Putamen (tissue), 1 donor: ENCODE measurements at regions not wholly inside any gene's neighbourhood (a gene's known extent, or its start where the extent isn't known, plus 50 kb on each side); places are given as distances from the start of the nearest gene placed in this dataset.

Experiments used
- DNase-seq: peaks from one replicate; pipeline ENCODE4 v3.0.0-alpha.2; 2016; ENCODE audit warnings: low spot score

DNA sequence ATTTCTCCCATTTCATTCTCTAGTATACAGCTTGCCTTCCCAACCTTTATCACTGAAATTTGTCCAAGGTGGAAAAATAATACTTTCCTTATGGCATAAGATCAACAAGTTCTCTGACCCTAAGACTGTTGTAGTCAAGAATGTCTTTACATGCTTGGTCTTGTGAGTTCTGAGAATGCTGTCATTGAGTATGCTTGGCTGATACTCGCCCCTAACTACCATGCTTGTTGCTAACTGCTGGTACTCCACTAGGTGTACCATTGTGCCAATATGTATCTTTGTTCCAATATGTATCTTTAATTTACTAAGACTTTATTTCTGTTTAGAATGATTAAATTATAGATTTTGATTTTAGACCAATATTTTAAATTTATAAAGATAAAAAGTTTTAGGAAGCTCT lies 796.4 kb downstream of the PCDH7 start:
- no peak for DNase-seq

DNA sequence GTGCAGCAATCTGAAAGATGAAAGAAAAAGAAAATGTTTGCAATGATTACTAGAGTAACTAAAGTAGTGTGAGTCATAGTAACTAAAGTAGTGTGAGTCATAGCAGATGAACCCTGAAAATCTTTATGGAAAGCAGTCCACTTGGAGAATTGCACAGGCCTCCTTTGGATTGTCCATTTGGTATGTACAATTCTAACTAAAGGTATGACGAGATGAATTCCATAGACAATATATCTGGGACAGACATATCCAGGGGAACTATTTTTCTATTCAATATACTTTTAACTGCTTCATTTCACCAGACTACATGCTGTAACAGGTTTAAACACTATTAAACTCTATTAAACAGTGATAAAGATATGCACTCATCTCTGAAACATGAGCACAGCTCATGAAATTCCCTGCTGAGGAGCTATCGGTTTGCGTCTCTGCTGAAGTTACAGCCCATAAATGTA lies 798.7 kb downstream of the PCDH7 start:
- DNase-seq: no peak

DNA sequence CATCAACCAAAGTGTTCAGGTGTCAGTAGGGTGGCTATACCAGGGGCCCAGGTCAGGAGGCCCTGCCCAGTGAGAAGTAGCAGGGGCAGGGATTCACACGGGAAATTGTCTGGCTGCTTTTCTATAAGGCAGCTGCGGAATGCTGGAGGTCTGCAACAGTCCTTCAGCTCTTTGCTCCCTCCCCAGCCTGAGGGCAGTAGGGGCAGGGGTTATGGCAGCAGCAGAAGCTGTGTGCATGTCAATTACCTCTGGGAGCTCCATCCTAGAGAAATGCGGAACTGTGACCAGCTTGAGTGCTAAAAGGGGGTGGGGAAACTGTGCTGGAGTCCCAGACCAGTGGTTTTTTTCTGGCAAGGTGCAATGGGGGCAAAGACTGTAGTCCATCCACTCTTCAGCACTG lies 810.4 kb downstream of the PCDH7 start:
- DNase-seq: no peak

DNA sequence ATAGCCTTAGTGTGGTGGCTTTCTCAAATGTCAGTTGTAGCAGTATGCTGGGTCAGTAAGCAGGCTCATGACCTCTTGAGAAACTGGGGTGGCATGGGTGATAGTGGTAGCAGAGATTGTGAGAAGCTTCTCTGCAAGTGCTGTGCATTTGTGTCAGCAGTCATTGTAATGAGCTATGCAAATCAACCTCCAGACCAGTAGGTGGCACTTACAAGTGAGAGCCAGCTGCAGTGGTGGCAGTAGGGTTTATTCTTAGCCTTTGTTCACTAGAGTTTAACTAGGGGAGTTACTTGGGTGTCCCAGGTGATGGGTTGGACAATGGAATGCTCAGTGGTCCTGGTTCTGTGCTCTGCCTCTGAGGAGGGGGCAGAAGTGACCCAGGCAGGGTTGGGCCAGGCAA lies 818.7 kb downstream of the PCDH7 start:
- no peak for DNase-seq

DNA sequence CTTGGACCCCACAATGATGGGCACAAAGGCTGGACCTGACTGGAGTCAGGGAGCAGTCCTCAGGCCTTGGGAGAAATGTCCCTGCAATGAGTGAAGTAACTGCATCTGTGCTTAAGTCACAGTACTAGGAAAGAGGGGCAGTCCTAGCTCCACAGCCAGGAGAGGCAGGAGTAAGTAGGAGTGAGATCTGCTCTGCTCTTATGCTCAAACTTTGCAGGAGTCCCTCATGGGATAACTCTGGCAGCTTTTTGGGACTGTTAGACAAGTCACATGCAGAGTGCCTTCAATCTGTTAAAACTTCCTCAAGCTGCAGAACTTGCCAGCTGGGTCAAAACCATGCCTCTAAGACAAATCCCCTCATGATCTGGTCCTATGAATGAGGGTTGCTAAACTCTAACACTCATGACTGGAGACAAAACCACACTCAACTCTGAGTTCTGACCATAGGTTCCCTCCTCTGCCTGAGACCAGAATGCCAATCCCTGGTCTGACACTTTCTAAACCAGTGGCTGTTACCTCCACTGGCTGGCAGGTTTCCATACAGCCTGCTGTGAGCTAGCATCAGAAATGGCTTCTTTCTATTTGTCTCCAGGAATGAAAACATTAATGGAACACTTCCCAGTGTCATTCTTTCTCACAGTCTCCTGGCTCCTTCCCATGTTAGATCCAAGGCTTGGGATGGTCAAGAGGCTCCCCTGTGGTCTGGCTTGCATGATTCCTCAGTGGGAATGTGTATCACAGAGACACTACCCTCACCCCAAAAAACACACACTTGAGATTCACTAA lies 819.3 kb downstream of the PCDH7 start:
- no peak for DNase-seq

DNA sequence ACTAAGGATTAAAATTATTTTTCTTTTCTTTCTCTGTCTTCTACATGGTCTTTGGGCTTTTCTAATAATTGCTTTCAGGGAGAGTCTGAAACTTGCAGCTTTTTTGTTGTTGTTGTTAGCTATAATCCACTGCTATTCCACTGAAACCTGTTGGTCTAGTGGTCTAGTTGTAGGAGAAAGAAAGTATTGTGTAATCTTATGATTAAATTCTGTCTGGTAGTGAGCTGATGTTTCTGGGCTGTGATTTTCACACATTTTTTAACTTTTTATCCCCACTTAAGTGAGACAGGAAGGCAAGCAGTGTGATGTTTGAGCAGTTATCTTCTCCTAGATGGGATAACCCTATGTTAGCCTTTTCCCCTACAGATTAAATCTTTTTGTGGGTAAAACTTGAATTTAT lies 825.2 kb downstream of the PCDH7 start:
- DNase-seq: no peak

DNA sequence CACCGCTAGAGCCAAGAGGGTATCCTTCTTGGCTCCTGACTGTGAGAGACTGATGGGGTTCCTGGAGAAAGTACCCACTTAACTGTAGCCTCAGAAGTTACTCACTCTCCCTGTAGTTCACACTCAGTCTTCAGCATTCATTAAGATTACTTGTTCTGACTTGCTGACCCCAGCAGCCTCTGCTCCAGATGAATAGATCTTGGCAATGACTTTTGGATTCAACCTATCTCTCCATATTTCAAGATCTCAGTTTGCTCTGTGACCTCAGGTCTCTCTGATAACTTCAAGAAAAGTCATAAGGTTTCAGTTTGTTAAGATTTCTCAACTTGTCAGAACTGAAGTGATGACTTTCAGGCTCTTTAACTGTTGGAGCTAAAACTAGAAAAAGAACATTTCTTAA lies 825.6 kb downstream of the PCDH7 start:
- DNase-seq: no peak

DNA sequence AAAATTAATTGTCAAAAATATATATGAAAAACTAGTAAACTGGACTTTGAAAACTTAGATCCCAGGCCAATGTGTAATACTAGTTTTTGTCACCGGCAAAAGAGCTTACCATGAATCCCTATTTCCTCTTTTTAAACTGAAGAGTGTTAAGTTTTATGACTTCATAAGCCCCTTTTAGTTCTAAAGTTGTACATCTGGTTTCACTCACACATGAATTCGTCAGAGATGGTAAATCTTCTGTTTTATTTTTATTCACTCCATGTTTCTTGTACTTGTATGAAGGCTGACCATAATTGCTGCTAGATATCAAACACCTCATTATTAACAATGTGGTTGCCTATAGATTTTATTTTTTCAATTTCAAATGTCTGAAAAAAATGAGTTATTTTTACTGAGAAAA lies 827.9 kb downstream of the PCDH7 start:
- DNase-seq: no peak

DNA sequence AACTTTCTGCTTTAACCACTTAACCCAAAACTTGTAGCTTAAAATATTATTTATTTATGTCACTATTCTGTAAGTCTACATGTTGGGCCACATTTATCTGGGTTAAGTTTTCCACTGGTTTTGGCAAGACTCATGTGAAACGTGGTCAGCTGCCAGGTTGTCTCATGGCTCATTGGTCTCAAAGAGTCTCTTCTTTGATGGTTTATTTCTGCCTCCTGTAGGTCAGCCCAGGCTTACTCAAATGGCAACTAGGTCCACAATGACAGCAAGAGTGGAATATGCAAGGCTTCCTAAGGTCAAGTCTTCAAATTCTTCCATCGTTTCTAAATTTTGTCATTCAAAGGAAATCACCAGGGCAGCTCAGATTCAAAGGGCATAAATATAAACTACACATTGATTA lies 828.7 kb downstream of the PCDH7 start:
- DNase-seq: no peak

DNA sequence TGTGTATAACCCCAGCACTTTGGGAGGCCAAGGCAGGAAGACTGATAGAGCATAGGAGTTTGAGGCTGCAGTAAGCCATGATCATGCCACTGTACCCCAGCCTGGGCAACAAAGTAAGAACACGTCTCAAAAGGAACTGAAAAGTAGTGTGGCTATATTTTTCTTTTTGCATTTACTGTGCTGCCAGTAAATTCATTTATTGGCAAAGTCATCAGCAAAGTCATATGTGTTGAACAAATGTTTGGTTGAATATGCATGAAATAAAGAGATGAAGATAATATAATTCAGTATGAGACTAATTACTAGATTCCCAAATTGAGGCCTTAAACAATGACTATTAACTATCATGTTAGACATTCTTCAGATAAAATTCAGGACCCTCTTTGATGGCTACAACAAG lies 829.1 kb downstream of the PCDH7 start:
- no peak for DNase-seq

DNA sequence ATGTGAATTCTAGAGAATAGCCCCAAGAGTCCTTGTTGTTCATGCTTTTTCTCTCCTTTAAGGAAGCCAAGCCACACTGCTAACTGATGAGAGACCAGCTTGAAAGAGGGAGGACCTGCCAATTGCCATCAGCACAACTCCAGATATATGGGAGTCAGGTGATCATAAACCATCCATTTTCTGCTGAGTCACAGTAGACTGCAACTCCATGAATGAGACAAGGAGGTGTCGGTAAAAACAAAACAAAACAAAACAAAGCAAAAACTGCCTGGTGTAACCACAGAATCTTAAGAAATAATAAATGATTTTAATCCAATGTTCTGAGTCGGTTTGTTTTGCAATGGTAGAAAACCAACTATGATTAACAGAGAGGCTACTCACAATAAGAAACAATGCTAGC lies 837.3 kb downstream of the PCDH7 start:
- no peak for DNase-seq

DNA sequence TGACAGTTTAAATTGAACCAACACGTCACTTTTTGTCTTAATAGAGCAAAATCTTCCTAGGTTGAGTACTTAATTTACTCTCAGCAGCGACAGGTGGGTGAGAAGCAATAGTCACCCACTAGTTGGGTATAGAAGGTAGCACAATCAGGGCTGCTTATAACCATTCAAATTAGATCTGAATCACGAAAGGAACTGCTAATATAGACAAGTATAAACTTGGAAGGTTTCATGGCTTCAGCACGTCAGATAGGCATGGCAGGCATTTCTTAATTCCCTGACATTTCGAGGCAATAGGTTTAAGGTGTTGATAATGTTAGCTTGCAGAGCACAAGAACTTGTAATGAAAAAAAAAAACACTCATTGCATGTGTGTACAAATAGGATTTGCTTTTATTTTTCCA lies 853.4 kb downstream of the PCDH7 start:
- no peak for DNase-seq

DNA sequence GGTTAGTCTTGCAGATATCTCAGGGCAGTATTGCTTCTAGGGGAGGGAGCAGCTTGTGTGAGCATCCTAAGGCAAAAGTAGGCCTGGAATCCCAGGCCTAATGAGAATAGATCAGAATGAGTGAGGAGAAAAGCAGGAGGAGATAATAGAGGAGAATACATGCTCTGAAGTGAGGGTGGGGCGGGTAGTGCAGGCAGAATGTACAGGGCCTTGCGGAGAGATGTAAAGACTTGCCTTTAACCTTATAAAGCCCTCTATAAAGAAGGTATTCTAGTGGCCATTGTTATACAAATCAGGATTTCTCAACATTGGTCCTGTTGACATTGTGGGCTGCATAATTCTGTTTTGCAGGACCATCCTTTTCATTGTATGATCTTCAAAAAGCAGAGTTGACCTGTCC lies 855.3 kb downstream of the PCDH7 start:
- no peak for DNase-seq

DNA sequence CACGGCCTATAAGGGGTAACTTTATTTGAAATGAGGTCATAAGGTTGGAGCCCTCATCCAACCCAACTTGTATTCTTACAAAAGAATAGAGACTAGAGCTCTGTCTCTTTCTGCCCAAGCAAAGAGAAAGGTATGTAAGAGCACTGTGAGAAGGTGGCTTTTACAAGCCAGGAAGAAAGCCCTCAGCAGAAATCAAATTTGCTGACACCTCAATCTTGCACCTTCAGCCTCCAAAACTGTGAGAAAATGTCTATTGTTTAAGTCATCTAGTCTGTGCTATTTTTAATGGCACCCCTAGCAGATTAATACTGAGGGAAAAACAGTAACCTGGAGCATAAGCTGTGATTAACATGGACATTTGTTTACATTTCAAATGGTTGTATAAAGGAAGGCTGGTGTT lies 860.7 kb downstream of the PCDH7 start:
- no peak for DNase-seq

DNA sequence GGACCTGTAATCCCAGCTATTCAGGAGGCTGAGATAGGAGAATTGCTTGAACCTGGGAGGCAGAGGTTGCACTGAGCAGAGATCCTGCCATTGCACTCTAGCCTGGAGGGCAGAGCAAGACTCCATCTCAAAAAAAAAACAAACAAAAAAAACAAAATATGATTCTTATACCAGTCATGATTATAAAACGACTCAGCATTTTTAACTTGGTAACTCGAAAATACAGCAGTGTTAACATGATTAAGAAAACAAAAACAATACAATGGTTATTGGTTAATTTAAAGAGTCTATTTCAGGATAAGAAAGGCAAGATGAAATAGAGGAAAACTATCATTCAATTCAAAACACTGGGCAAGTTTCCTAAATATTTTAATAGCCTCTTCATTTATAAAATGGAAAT lies 865.3 kb downstream of the PCDH7 start:
- DNase-seq: no peak

DNA sequence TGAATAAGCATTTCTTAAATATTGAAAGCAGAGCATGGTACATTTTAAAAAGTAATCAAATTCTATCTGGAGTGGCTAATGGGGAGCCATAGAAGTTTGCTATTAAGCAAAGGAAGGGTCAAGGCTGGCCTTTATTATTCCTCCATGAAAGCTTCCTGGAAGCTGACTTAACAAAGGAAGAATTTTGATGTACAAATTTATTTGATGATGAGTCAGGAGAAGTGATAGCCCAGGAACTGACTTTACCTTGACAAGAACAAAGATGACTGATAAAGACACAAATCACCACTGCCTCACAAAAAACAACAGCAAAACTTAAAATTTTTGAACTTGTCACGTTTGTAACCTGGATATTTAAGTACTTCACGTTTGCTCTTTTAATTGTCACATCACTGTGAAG lies 872.1 kb downstream of the PCDH7 start:
- no peak for DNase-seq

DNA sequence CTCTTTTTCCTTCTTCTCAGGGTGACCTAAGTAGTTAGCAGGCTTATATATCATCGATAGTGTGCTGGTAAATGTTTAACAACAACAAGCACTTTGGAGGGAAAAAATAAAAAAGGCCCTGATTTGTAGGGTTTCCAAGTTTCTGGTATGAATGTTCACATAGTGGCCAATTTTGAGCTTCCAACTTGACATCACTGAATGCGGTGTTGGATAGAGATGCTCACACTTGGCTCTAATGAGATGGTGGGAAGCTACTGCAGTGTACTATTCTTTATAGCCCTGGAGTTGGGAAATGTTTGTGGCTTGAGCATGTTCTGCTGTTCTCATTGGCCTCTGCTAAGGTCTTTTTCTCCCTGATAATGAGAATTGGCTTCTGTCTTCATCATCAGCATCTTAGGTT lies 875.3 kb downstream of the PCDH7 start:
- no peak for DNase-seq

DNA sequence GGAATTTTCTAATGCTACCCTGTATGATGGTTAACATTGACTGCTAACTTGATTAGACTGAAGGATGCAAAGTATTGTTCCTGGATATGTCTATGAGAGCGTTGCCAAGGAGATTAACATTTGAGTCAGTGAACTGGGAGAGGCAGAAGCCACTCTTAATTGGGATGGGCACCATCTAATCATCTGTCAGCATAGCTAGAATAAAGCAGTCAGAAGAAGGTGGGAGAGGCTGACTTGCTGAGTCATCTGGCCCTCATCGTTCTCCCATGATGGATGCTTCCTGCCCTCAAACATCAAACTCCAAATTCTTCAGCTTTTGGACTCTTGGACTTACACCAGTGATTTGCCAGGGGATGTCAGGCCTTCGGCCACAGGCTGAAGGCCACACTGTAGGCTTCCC lies 878.5 kb downstream of the PCDH7 start:
- no peak for DNase-seq

DNA sequence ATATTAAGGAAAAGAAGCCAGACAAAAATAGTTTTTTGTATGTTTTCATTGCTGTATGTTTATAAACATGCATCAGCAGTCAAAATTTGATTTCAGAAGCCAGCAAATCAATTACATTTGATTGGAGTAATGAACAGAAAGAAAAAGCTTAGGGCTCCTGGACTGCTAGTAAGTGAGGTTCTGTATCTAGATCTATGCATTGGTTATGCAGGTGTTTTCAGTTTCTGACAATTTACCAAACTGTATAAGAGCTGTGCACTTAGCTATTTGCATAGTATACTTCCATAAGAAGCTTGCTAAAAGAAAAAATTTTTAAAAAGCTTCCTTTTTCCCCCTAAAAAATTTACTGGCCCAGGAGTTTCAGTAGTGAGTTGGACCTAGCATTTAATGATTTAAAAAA lies 881.6 kb downstream of the PCDH7 start:
- no peak for DNase-seq

DNA sequence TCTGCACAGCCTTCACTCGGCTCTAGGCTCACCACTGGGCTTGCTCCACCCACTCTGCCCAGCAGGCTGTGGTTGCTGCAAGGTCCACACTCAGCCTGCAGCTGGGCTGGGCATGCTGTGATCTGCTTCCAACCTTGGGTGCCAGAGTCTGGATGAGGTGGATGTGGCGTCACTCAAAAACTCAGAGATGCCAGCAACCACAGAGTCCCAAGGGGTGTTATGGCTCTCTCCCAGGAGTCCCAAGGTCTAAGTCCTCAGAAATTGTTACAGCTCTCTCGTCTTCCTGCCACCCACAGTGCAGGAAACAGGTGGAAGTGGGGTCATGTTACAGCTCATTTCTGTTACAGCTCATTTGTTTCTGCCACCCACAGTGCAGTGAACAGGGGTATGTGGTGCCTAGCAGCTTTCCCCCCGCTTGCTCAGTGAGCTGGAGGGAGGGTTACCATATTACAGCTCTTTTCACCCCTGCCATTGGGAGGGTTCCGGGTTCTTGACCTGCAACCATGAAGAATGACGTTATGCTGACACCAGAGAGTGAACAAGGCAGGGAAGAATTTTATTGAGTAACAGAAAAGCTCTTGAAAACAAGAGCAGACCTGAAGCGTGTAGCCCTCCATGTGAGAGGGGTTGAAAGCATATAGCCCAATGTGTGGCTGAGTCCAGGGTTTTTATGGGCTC lies 893.9 kb downstream of the PCDH7 start:
- DNase-seq: no peak

DNA sequence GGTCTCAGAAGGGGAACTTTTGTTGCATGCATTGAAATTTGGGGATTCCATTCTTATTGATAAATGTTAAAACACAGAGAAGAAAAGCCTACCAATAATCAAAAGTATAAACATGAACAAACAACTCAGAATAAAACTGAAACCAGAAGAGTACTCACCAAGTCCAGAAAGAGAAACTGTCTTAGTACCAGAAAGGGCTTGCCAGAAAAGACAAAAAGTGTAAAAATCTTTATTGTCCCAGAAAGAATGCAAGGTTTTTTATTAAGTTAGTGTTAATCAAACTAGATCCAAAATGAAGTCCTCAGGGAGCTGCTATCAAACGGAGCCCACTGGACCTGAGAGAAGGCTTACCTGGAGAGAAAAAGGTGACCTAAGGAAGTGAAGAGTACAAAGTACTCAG lies 897.5 kb downstream of the PCDH7 start:
- no peak for DNase-seq

DNA sequence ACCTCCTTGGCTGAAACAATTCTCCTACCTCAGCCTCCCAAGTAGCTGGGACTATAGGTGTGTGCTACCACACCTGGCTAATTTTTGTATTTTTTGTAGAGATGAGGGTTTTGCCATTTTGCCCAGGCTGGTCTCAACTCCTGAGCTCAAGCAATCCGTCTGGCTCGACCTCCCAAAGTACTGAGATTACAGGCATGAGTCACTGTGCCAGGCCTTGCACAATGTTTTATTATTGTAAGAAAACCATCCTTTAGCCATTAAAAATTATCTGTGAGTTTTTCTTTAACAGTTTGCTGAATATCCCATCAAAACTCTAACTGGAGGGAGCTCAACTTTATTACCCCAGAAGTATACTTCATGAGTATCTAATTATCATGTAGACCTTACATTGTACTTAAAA lies 900.3 kb downstream of the PCDH7 start:
- no peak for DNase-seq

DNA sequence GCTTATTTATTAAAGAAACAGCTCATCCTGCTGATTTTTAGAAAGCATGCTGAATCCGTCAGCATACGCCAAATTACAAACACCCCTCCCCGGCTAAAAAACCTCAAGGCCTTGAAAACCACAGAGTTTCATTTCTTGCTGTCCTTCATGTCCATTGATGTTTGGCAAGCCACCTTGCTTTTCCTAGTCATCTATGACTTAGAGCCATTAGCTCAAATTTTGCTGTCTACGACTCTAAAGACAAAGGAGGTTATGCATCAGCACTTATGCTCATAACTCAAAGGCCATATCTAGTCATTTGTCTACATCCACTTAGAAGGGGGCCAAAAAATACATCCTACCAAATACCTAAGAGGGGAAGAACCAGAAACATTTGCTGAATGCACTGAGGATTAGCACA lies 925.1 kb downstream of the PCDH7 start:
- no peak for DNase-seq

DNA sequence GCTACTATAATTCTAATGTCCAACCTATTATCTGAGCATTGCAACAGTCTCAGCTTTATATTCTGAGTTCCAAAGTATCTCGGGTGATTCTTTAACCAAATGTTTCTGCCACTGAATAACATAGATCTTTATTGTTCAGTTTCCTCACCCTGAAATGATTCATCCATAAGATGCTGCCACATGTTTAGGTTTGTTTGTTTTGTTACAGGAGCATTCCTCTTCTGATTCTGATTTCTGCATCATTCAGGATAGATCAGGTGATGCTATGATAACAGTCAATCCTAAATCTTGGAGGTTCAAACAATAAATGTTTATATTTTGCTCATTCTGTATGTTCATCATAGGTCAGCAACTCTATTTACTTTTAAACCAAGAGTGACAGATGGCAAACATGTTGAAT lies 927.6 kb downstream of the PCDH7 start:
- no peak for DNase-seq
